IMR-90 (cell line): ENCODE measurements at regions not wholly inside any gene's neighbourhood (a gene's known extent, or its start where the extent isn't known, plus 50 kb on each side); places are given as distances from the start of the nearest gene placed in this dataset.

ENCODE experiments used
- ATAC-seq: fragments of 200-7000 bp; cut with Tn5 transposase; 2 replicates; pipeline ENCODE4 v1.9.1; 2020; ENCODE audit warnings: low read depth, mild to moderate bottlenecking, moderate library complexity
- BruUV-seq: library from RNA; stranded (reverse); fragments of 400-500 nt; replicated peaks from 2 replicates; lab custom pipeline; 2021; lab: Mats Ljungman, UMichigan
- CTCF ChIA-PET: fragments of 300-600 bp; formaldehyde crosslinking; extraction: SDS; loops from one replicate; lab custom pipeline; 2021; ENCODE audit warnings: antibody characterized with exemption; lab: Yijun Ruan, JAX
- POLR2A ChIA-PET: fragments of 300-600 bp; sonication (Branson Sonifier 250); formaldehyde crosslinking; loops from one replicate; lab custom pipeline; 2022; ENCODE audit warnings: antibody characterized with exemption; ENCODE audit not compliant: unreplicated experiment; lab: Charles Lee
- DNase-seq: peaks from one replicate; pipeline ENCODE4 v3.0.0; 2013
- H2AFZ ChIP-seq: replicated peaks from 2 replicates; pipeline ENCODE3; 2013; ENCODE audit warnings: low read length, mild to moderate bottlenecking; ENCODE audit not compliant: poor library complexity
- H2AK5ac ChIP-seq: 2 replicates; pipeline ENCODE4 v1.6.1; 2013; ENCODE audit warnings: low read depth, low read length, inconsistent platforms
- H2AK9ac ChIP-seq: replicated peaks from 2 replicates; pipeline ENCODE3; 2013; ENCODE audit warnings: mild to moderate bottlenecking, low read depth, low read length, moderate library complexity; ENCODE audit not compliant: poor library complexity
- H2BK120ac ChIP-seq: 2 replicates; pipeline ENCODE4 v1.6.1; 2013; ENCODE audit warnings: low read depth, low read length, inconsistent platforms
- H2BK15ac ChIP-seq: 3 replicates; pipeline ENCODE4 v1.6.1; 2013; ENCODE audit warnings: low read depth, low read length, inconsistent platforms
- H2BK20ac ChIP-seq: 2 replicates; pipeline ENCODE4 v1.6.1; 2013; ENCODE audit warnings: low read depth, mild to moderate bottlenecking, inconsistent platforms, low read length, moderate library complexity
- H2BK5ac ChIP-seq: 2 replicates; pipeline ENCODE4 v1.6.1; 2013; ENCODE audit warnings: mild to moderate bottlenecking, low read depth, low read length, inconsistent platforms; ENCODE audit not compliant: poor library complexity, severe bottlenecking
- H3K14ac ChIP-seq: replicated peaks from 2 replicates; pipeline ENCODE4 v1.6.1; 2013; ENCODE audit warnings: low read depth, low read length, inconsistent platforms
- H3K18ac ChIP-seq: 2 replicates; pipeline ENCODE4 v1.6.1; 2013; ENCODE audit warnings: low read depth, low read length, control low read depth
- H3K23ac ChIP-seq: 2 replicates; pipeline ENCODE4 v1.6.1; 2013; ENCODE audit warnings: low read depth, low read length, inconsistent platforms
- H3K27ac ChIP-seq: 2 replicates; pipeline ENCODE4 v1.5.1; 2013; ENCODE audit warnings: mild to moderate bottlenecking, control low read depth, low read length; ENCODE audit not compliant: insufficient read depth
- H3K27me3 ChIP-seq: 2 replicates; pipeline ENCODE4 v1.6.1; 2013; ENCODE audit warnings: low read length; ENCODE audit not compliant: control insufficient read depth, insufficient read depth
- H3K36me3 ChIP-seq: 2 replicates; pipeline ENCODE4 v1.6.1; 2013; ENCODE audit warnings: low read length, mixed read lengths; ENCODE audit not compliant: control insufficient read depth, insufficient read depth
- H3K4ac ChIP-seq: 2 replicates; pipeline ENCODE4 v1.6.1; 2013; ENCODE audit warnings: low read depth, low read length, inconsistent platforms
- H3K4me1 ChIP-seq: 2 replicates; pipeline ENCODE4 v1.6.1; 2013; ENCODE audit warnings: low read length, mixed read lengths; ENCODE audit not compliant: control insufficient read depth, insufficient read depth
- H3K4me2 ChIP-seq: 2 replicates; pipeline ENCODE4 v1.6.1; 2013; ENCODE audit warnings: low read depth, mild to moderate bottlenecking, control low read depth, low read length, moderate library complexity
- H3K4me3 ChIP-seq: 2 replicates; pipeline ENCODE4 v1.5.1; 2013; ENCODE audit warnings: low read depth, mild to moderate bottlenecking, control low read depth, low read length, moderate library complexity; ENCODE audit not compliant: insufficient read depth
- H3K56ac ChIP-seq: 2 replicates; pipeline ENCODE4 v1.6.1; 2013; ENCODE audit warnings: low read length, inconsistent platforms; ENCODE audit not compliant: insufficient read depth; ENCODE audit errors: extremely low read depth
- H3K79me1 ChIP-seq, 2 experiments: 2 replicates each; pipeline ENCODE4 v1.6.1; 2013; ENCODE audit warnings: low read length in 2 of 2, inconsistent platforms in 1 of 2, low read depth in 1 of 2
- H3K9ac ChIP-seq: 2 replicates; pipeline ENCODE4 v1.6.1; 2013; ENCODE audit warnings: low read depth, low read length, control low read depth
- H3K9me1 ChIP-seq: 2 replicates; pipeline ENCODE4 v1.6.1; 2013; ENCODE audit warnings: low read length, inconsistent platforms; ENCODE audit not compliant: insufficient read depth
- H3K9me3 ChIP-seq: 2 replicates; pipeline ENCODE4 v1.6.1; 2013; ENCODE audit warnings: low read length; ENCODE audit not compliant: control insufficient read depth, insufficient read depth
- H4K20me1 ChIP-seq: 2 replicates; pipeline ENCODE4 v1.6.1; 2013; ENCODE audit warnings: low read length, inconsistent platforms; ENCODE audit not compliant: insufficient read depth
- H4K5ac ChIP-seq: 2 replicates; pipeline ENCODE4 v1.6.1; 2013; ENCODE audit warnings: mild to moderate bottlenecking, low read depth, low read length, control low read depth
- H4K8ac ChIP-seq, 2 experiments: 2 replicates each; pipeline ENCODE4 v1.6.1; 2013; ENCODE audit warnings: low read depth in 2 of 2, low read length in 2 of 2, control low read depth in 1 of 2, inconsistent platforms in 1 of 2
- H4K91ac ChIP-seq: 2 replicates; pipeline ENCODE4 v1.6.1; 2013; ENCODE audit warnings: low read depth, low read length, inconsistent platforms; ENCODE audit not compliant: insufficient read depth
- BHLHE40 ChIP-seq: fragments of 150-350 bp; IDR thresholded peaks from 2 replicates; pipeline ENCODE4 v1.6.1; 2016; ENCODE audit warnings: mild to moderate bottlenecking, low read depth, low read length
- CHD1 ChIP-seq: IDR thresholded peaks from 2 replicates; pipeline ENCODE4 v1.6.1; 2012; ENCODE audit warnings: low read depth, low read length, improper control_type of control experiment
- FOS ChIP-seq: fragments of 150-350 bp; IDR thresholded peaks from 2 replicates; pipeline ENCODE4 v1.6.1; 2016; ENCODE audit warnings: low read depth, low read length
- MAZ ChIP-seq: IDR thresholded peaks from 2 replicates; pipeline ENCODE4 v1.6.1; 2012; ENCODE audit warnings: low read depth, mild to moderate bottlenecking, low read length, improper control_type of control experiment, moderate library complexity, borderline replicate concordance
- NFE2L2 ChIP-seq: fragments of 150-350 bp; IDR thresholded peaks from 2 replicates; pipeline ENCODE4 v1.6.1; 2016; ENCODE audit warnings: low read depth, mild to moderate bottlenecking, low read length
- POLR2A ChIP-seq: IDR thresholded peaks from 2 replicates; pipeline ENCODE4 v1.6.1; 2012; ENCODE audit warnings: mild to moderate bottlenecking, low read depth, low read length
- SMC3 ChIP-seq: fragments of 150-350 bp; IDR thresholded peaks from 2 replicates; pipeline ENCODE4 v1.6.1; 2016; ENCODE audit warnings: low read depth, mild to moderate bottlenecking, antibody characterized with exemption, low read length, moderate library complexity
- WGBS, 2 experiments: methylation state at CpG; one replicate each; pipeline versions ENCODE4 v1.1.5 to v1.1.7; 2013; ENCODE audit warnings: missing lambda C conversion rate in 2 of 2; ENCODE audit not compliant: insufficient read length in 1 of 2; ENCODE audit errors: extremely low coverage in 2 of 2; 5-methylcytosine and 5-hydroxymethylcytosine counted together
- dilution Hi-C: fragments of 300-500 bp; cut with HindIII; formaldehyde crosslinking; loops from one replicate; pipeline ENCODE4 v1.14.3; 2018; ENCODE audit warnings: low sequenced_read_pairs; ENCODE audit not compliant: unreplicated experiment
- in situ Hi-C: fragments of 300-500 bp; cut with MboI; formaldehyde crosslinking; loops from 3 replicates; pipeline ENCODE4 v1.14.3; 2019; ENCODE audit warnings: low sequenced_read_pairs, inconsistent platforms, mixed read lengths
- intact Hi-C: fragments of 100-400 bp; cut with micrococcal nuclease; formaldehyde crosslinking; loops from 2 replicates; pipeline ENCODE4 v1.10.0; 2022
- TF ChIP-seq, protein P1 (sequence below): conservative IDR thresholded peaks from 2 replicates; pipeline ENCODE4 v1.5.1; 2012; ENCODE audit warnings: mild to moderate bottlenecking, low read depth, low read length, improper control_type of control experiment

GRCh38 chr16:86740906-86741799 lies 162.8 kb downstream of the FOXL1 start:
- H3K79me1 ChIP-seq: 0 out of 4 replicates have a peak, but pooled peaks cover 0 to 5% of the 10 kb centered on the region in 2 experiments
- H4K20me1 ChIP-seq: no peaks in the 10 kb centered on the region
- H2BK15ac ChIP-seq: peak overlapping the region; percentile 77; the same call in 2 of the 3 replicates
- peaks cover 11% of the 10 kb centered on the region for H3K9me1 ChIP-seq
- H3K36me3 ChIP-seq: no peaks in the 10 kb centered on the region
- peak overlapping the region; percentile 73 for H4K5ac ChIP-seq
- DNase-seq (peak; percentile 80), ATAC-seq (peak; percentile 96)
- peak overlapping the region; percentile 37 for H3K4me3 ChIP-seq
- in situ Hi-C loops (no loop called here), dilution Hi-C loops (no loop called here), intact Hi-C loops (no loop called here)
- 0% methylated on average over 10 of the region's 35 CpGs; no CpG with 5 or more reads in 1 of the 2 experiments for WGBS, 2 experiments
- ChIA-PET CTCF (interaction anchor here (0.7 kb wide), 1 partner anchor 95 kb away, joined by 4 read pairs; no protein-coding TSS in a partner anchor), POLR2A (interaction anchor here (0.7 kb wide), 1 partner anchor 139 kb away, joined by 3 read pairs; no protein-coding TSS in a partner anchor)
- H3K23ac ChIP-seq: peak overlapping the region; percentile 81
- H3K9me3 ChIP-seq: no peaks in the 10 kb centered on the region
- H2BK5ac ChIP-seq: peak overlapping the region; percentile 93
- no TSS peak for BruUV-seq
- peak overlapping the region; percentile 97 for H2BK120ac ChIP-seq
- peak overlapping the region; percentile 78 for H3K18ac ChIP-seq
- H4K8ac ChIP-seq: peak overlapping the region; percentile 95 to 97
- H3K9ac ChIP-seq: peak overlapping the region; percentile 25; the same call in 1 of the 2 replicates
- peak overlapping the region; percentile 79 for H3K56ac ChIP-seq
- peak overlapping the region; percentile 92 for H2AFZ ChIP-seq
- H3K14ac ChIP-seq: peak overlapping the region; percentile 96
- peak overlapping the region; percentile 76 for H2AK5ac ChIP-seq
- H3K4ac ChIP-seq: peak overlapping the region; percentile 96
- peak overlapping the region; percentile 96 for H4K91ac ChIP-seq
- TF ChIP-seq MAZ (peak; percentile 66), SMC3 (peak; percentile 6), CHD1 (no peak), BHLHE40 (0 out of 2 replicates have a peak, but pooled peaks have one; percentile 33), NFE2L2 (peak; percentile 41; the same call in 1 of the 2 replicates), POLR2A (peak; percentile 75; the same call in 1 of the 2 replicates), FOS (peak; percentile 33; the same call in 1 of the 2 replicates)
- TF ChIP-seq, protein P1, sequence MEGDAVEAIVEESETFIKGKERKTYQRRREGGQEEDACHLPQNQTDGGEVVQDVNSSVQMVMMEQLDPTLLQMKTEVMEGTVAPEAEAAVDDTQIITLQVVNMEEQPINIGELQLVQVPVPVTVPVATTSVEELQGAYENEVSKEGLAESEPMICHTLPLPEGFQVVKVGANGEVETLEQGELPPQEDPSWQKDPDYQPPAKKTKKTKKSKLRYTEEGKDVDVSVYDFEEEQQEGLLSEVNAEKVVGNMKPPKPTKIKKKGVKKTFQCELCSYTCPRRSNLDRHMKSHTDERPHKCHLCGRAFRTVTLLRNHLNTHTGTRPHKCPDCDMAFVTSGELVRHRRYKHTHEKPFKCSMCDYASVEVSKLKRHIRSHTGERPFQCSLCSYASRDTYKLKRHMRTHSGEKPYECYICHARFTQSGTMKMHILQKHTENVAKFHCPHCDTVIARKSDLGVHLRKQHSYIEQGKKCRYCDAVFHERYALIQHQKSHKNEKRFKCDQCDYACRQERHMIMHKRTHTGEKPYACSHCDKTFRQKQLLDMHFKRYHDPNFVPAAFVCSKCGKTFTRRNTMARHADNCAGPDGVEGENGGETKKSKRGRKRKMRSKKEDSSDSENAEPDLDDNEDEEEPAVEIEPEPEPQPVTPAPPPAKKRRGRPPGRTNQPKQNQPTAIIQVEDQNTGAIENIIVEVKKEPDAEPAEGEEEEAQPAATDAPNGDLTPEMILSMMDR: no peak
- H3K27me3 ChIP-seq: no peaks in the 10 kb centered on the region
- H3K27ac ChIP-seq: peak overlapping the region; percentile 67
- peak overlapping the region; percentile 95 for H2BK20ac ChIP-seq
- H3K4me1 ChIP-seq: peaks cover 8% of the 10 kb centered on the region
- peak overlapping the region; percentile 75 for H3K4me2 ChIP-seq
- H2AK9ac ChIP-seq: peak overlapping the region; percentile 56
